ENCODE measurements at regions not wholly inside any gene's neighbourhood (a gene's known extent, or its start where the extent isn't known, plus 50 kb on each side); places are given as distances from the start of the nearest gene placed in this dataset.

DNA sequence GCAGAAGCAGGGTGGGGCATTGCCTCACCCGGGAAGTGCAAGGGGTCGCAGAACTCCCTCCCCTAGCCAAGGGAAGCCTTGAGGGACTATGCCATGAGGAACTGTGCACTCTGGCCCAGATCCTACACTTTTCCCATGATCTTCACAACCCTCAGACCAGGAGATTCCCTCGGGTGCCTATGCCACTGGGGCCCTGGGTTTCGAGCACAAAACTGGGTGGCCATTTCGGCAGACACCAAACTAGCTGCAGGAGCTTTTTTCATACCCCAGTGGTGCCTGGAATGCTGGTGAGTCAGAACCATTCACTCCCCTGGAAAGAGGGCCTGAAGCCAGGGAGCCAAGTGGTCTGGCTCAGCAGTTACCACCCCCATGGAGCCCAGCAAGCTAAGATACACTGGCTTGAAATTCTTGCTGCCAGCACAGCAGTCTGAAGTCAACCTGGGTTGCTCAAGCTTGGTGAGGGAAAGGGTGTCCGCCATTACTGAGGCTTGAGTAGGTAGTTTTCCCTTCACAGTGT is 573.7 kb upstream of the ANO3 start:
- Histone ChIP-seq H3K27me3 (ENCODE audit: insufficient read depth, poor library complexity, severe bottlenecking) (no peaks in the 10 kb centered on the region), H3K27ac (replicated peaks) (no peak overlapping the region), H3K4me3 (replicated peaks; ENCODE audit: insufficient read depth, low read length) (no peak overlapping the region)
- no peak for DNase-seq (ENCODE audit: low read depth in 1 of 2, low spot score in 1 of 2)
- TF ChIP-seq POLR2AphosphoS5 (IDR thresholded peaks at IDR 0.05; ENCODE audit: low read depth): no peak

- Histone ChIP-seq H3K4me3 (replicated peaks; ENCODE audit: insufficient read depth, low read length) (no peak overlapping the region), H3K27me3 (ENCODE audit: insufficient read depth, poor library complexity, severe bottlenecking) (no peaks in the 10 kb centered on the region), H3K27ac (replicated peaks) (no peak overlapping the region)
- DNase-seq (ENCODE audit: low read depth in 1 of 2, low spot score in 1 of 2): no peak
- TF ChIP-seq CTCF (IDR thresholded peaks at IDR 0.05; ENCODE audit: insufficient read depth, low read length) (no peak), REST (IDR thresholded peaks at IDR 0.05; ENCODE audit: insufficient replicate concordance, low read depth) (no peak), SPI1 (IDR thresholded peaks at IDR 0.05; ENCODE audit: borderline replicate concordance, low read depth) (no peak), GABPA (IDR thresholded peaks at IDR 0.05; ENCODE audit: low read depth) (no peak), POLR2AphosphoS5 (IDR thresholded peaks at IDR 0.05; ENCODE audit: low read depth) (no peak)
Observed at GRCh38 chr11:25766332-25767015, 565.5 kb upstream of the ANO3 start.

DNA sequence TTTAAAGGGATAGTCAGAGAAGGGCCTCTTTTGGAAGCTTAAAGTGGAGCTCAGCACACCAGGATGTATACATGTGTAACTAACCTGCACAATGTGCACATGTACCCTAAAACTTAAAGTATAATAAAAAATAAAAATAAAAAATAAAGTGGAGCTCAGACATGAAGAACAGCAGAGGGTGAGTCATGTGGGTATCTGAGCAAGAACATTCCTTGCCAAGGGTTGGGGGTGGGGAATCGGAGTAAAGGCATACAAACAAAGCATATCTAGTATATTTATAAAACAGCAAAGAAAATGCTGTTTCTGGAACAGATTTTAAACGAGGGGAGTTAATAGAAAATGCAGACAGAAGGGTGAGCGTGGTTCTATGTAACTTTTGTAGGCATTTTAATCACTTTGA is 562.6 kb upstream of the ANO3 start:
- Histone ChIP-seq H3K27ac (replicated peaks) (no peak overlapping the region), H3K27me3 (ENCODE audit: insufficient read depth, poor library complexity, severe bottlenecking) (no peaks in the 10 kb centered on the region), H3K4me3 (replicated peaks; ENCODE audit: insufficient read depth, low read length) (no peak overlapping the region)
- no peak for DNase-seq (ENCODE audit: low read depth in 1 of 2, low spot score in 1 of 2)
- TF ChIP-seq REST (IDR thresholded peaks at IDR 0.05; ENCODE audit: insufficient replicate concordance, low read depth) (no peak), POLR2AphosphoS5 (IDR thresholded peaks at IDR 0.05; ENCODE audit: low read depth) (no peak), GABPA (IDR thresholded peaks at IDR 0.05; ENCODE audit: low read depth) (no peak), CTCF (IDR thresholded peaks at IDR 0.05; ENCODE audit: insufficient read depth, low read length) (no peak), SPI1 (IDR thresholded peaks at IDR 0.05; ENCODE audit: borderline replicate concordance, low read depth) (no peak)

DNA sequence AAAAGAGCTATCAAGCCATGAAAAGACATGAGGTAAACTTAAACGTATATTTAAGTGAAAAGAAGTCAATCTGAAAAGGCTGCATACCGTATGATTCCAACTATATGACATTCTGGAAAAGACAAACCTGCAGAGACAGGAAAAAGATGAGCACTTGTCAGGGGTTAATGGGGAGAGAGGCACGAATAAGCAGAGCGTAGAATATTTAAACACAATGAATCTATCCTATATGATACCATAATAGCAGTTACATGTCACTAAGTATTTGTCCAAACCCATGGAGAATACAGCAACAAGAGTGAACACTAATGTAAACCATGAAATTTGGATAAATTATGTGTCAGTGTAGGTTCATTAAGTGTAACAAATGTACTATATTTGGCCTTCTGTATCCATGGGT is 560.3 kb upstream of the ANO3 start:
- no peak for TF ChIP-seq POLR2AphosphoS5 (IDR thresholded peaks at IDR 0.05; ENCODE audit: low read depth)
- no peak for TF ChIP-seq REST (IDR thresholded peaks at IDR 0.05; ENCODE audit: insufficient replicate concordance, low read depth)
- TF ChIP-seq SPI1 (IDR thresholded peaks at IDR 0.05; ENCODE audit: borderline replicate concordance, low read depth): no peak
- TF ChIP-seq GABPA (IDR thresholded peaks at IDR 0.05; ENCODE audit: low read depth): no peak
- TF ChIP-seq CTCF (IDR thresholded peaks at IDR 0.05; ENCODE audit: insufficient read depth, low read length): no peak
- DNase-seq (ENCODE audit: low read depth in 1 of 2, low spot score in 1 of 2): no peak

More for the DNA sequence above, 560.3 kb upstream of the ANO3 start:
- no peak overlapping the region for H3K27ac ChIP-seq (replicated peaks)
- H3K27me3 ChIP-seq (ENCODE audit: insufficient read depth, poor library complexity, severe bottlenecking): no peaks in the 10 kb centered on the region
- no peak overlapping the region for H3K4me3 ChIP-seq (replicated peaks; ENCODE audit: insufficient read depth, low read length)
